Left ventricle myocardium inferior (tissue), 1 donor: ENCODE measurements at regions not wholly inside any gene's neighbourhood (a gene's known extent, or its start where the extent isn't known, plus 50 kb on each side); places are given as distances from the start of the nearest gene placed in this dataset.

Source experiments
- DNase-seq: peaks from one replicate; pipeline ENCODE4 v3.0.0-alpha.2; 2020
- H3K27ac ChIP-seq: fragments of 200-600 bp; replicated peaks from 2 replicates; pipeline ENCODE4 v1.8.0; 2021
- H3K27me3 ChIP-seq: fragments of 200-600 bp; 2 replicates; pipeline ENCODE4 v1.8.0; 2021; ENCODE audit warnings: low read depth
- H3K36me3 ChIP-seq: fragments of 200-600 bp; 2 replicates; pipeline ENCODE4 v1.8.0; 2021
- H3K4me1 ChIP-seq: fragments of 200-600 bp; 2 replicates; pipeline ENCODE4 v1.8.0; 2021
- H3K4me3 ChIP-seq: fragments of 200-600 bp; 2 replicates; pipeline ENCODE4 v1.8.0; 2021; ENCODE audit warnings: mild to moderate bottlenecking, moderate library complexity
- H3K9me3 ChIP-seq: fragments of 200-600 bp; replicated peaks from 2 replicates; pipeline ENCODE4 v1.8.0; 2021
- intact Hi-C: fragments of 100-400 bp; cut with micrococcal nuclease; formaldehyde crosslinking; loops from one replicate; pipeline ENCODE4 v1.11.0; 2022
- TF ChIP-seq, protein P1 (sequence below): fragments of 200-600 bp; IDR thresholded peaks from 2 replicates; pipeline ENCODE4 v1.8.0; 2021; ENCODE audit warnings: antibody characterized with exemption, mild to moderate bottlenecking, borderline replicate concordance
- donor health status: DM: no; HTN: yes; CAD: no; lungs with severe emphysema.

- H3K27ac ChIP-seq, result no peak overlapping the region
- intact Hi-C loops, result no loop called here
- peaks cover 17% of the 10 kb centered on the region for H3K9me3 ChIP-seq
- H3K36me3 ChIP-seq, result no peaks in the 10 kb centered on the region
- H3K27me3 ChIP-seq, result peaks cover 28% of the 10 kb centered on the region
- no peaks in the 10 kb centered on the region for H3K4me1 ChIP-seq
- no peak for DNase-seq
- TF ChIP-seq, protein P1, sequence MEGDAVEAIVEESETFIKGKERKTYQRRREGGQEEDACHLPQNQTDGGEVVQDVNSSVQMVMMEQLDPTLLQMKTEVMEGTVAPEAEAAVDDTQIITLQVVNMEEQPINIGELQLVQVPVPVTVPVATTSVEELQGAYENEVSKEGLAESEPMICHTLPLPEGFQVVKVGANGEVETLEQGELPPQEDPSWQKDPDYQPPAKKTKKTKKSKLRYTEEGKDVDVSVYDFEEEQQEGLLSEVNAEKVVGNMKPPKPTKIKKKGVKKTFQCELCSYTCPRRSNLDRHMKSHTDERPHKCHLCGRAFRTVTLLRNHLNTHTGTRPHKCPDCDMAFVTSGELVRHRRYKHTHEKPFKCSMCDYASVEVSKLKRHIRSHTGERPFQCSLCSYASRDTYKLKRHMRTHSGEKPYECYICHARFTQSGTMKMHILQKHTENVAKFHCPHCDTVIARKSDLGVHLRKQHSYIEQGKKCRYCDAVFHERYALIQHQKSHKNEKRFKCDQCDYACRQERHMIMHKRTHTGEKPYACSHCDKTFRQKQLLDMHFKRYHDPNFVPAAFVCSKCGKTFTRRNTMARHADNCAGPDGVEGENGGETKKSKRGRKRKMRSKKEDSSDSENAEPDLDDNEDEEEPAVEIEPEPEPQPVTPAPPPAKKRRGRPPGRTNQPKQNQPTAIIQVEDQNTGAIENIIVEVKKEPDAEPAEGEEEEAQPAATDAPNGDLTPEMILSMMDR, result no peak
- no peak overlapping the region for H3K4me3 ChIP-seq
Observed at GRCh38 chr9:134585021-134585561, 56.5 kb upstream of the COL5A1 start.

- TF ChIP-seq, protein P1, result no peak
- no peak for DNase-seq
- Histone ChIP-seq H3K27ac (no peak overlapping the region), H3K36me3 (no peaks in the 10 kb centered on the region), H3K9me3 (peaks cover 8% of the 10 kb centered on the region), H3K4me3 (no peak overlapping the region), H3K27me3 (peaks cover 31% of the 10 kb centered on the region), H3K4me1 (no peaks in the 10 kb centered on the region)
- intact Hi-C loops, result no loop called here
Observed at GRCh38 chr9:134585746-134586706, 55.6 kb upstream of the COL5A1 start.

- no peaks in the 10 kb centered on the region for H3K9me3 ChIP-seq
Observed at GRCh38 chr9:134589748-134590147, 51.9 kb upstream of the COL5A1 start.

DNA sequence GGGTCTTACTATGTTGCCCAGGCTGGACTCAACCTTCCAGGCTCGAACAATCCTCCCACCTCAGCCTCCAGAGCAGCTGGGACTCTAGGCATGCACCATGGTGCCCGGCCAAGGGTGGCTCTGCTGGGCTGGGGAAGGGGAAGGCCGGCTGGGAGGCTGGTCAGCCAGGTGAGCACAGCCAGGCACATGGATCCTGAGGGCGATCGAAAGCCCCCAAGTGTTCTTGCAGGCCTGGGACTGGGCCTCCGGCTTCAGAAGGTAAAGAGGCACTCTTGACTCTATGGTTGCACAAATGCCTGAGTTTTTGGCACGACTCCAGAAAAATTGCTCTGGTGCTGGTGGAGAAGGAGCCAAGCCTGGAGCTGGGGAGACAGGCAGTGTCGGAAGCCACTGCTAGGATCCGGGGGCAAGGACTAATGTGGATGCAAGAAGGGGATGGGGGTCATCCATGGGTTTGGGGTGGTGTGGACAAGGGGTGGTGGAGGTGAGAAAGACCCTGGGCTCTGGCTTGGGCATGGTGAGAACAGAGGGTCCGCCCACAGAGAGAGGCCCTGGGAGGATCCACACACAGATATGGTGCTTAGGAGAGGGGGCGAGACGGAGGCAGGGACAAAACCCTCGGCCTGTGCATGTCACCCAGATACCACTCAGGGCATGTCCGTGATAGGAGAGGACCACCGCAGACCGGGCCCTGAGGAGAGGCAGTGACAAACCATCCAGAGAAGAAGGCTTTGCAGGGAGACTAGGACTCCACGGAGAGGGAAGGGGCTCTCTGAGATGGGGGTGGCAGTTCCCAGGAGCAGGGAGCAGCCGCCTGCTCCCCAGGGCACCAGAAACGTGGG lies 51.1 kb upstream of the COL5A1 start:
- DNase-seq, result no peak
- Histone ChIP-seq H3K27ac (no peak overlapping the region), H3K9me3 (no peaks in the 10 kb centered on the region), H3K4me3 (no peak overlapping the region), H3K27me3 (peaks cover 59% of the 10 kb centered on the region), H3K4me1 (no peaks in the 10 kb centered on the region), H3K36me3 (no peaks in the 10 kb centered on the region)
- intact Hi-C loops, result no loop called here
- TF ChIP-seq, protein P1, result no peak

More at GRCh38 chr9:134589748-134590147, 51.9 kb upstream of the COL5A1 start:
- Histone ChIP-seq H3K4me1 (no peaks in the 10 kb centered on the region), H3K36me3 (no peaks in the 10 kb centered on the region), H3K4me3 (no peak overlapping the region), H3K27me3 (peaks cover 63% of the 10 kb centered on the region), H3K27ac (no peak overlapping the region)
- no peak for DNase-seq
- intact Hi-C loops, result no loop called here
- TF ChIP-seq, protein P1, result no peak

DNA sequence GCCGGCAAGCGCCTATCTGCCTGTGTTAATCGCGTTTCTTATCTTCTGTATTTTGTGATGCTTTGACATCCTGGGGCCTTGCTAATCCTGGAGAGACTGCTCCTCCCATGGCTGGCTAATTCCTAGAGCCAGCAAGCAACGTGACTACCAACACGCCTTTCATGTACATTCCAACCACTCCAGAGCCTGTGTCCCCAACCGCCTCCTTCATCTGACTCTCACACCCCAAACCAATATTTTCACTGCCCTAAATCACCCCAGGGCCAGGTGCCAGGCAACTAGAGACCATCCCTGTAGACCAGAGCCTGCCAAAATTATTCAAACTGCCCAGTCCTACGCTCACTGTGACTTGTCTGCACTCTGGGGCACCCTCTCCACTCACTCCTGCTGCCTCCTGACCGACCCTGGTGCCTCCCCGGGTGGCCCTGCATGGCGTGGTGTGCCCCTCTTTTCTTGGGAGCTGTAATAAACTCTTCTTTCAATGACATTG lies 50.5 kb upstream of the COL5A1 start:
- intact Hi-C loops, result no loop called here
- Histone ChIP-seq H3K36me3 (no peaks in the 10 kb centered on the region), H3K4me1 (no peaks in the 10 kb centered on the region), H3K27ac (peak overlapping the region; percentile 69), H3K4me3 (no peak overlapping the region), H3K9me3 (no peaks in the 10 kb centered on the region), H3K27me3 (peaks cover 53% of the 10 kb centered on the region)
- TF ChIP-seq, protein P1, result no peak
- DNase-seq, result no peak
